LNCaP clone FGC (cell line): ENCODE measurements at regions not wholly inside any gene's neighbourhood (a gene's known extent, or its start where the extent isn't known, plus 50 kb on each side); places are given as distances from the start of the nearest gene placed in this dataset.
A peak's percentile ranks its signal among the peaks of the same experiment; 100 is the strongest.

Experiments
- DNase-seq: peaks from one replicate; pipeline ENCODE4 v3.0.0-alpha.2; 2011; ENCODE audit warnings: low read depth
- H3K4me3 ChIP-seq: 2 replicates; pipeline ENCODE4 v1.5.1; 2011; ENCODE audit warnings: mild to moderate bottlenecking, low read depth, low read length, control low read depth
- CTCF ChIP-seq: IDR thresholded peaks from 2 replicates; pipeline ENCODE4 v1.5.1; 2012; ENCODE audit warnings: mild to moderate bottlenecking; ENCODE audit not compliant: control insufficient read depth, insufficient read depth; ENCODE audit errors: extremely low read depth

GRCh38 chr1:30533141-30533540, 190.2 kb downstream of the MATN1 start:
- H3K4me3 ChIP-seq = no peak overlapping the region
- DNase-seq = no peak
- no peak for TF ChIP-seq CTCF

- no peak for DNase-seq
- TF ChIP-seq CTCF = no peak
Observed at GRCh38 chr1:30532621-30533020, 190.8 kb downstream of the MATN1 start.

GRCh38 chr1:30527511-30528140, 195.8 kb downstream of the MATN1 start:
- no peak for DNase-seq
- TF ChIP-seq CTCF = no peak
- no peak overlapping the region for H3K4me3 ChIP-seq

More at GRCh38 chr1:30532621-30533020, 190.8 kb downstream of the MATN1 start:
- no peak overlapping the region for H3K4me3 ChIP-seq

- no peak for TF ChIP-seq CTCF
- H3K4me3 ChIP-seq = no peak overlapping the region
- DNase-seq = no peak
Observed at GRCh38 chr1:30526652-30527345, 196.6 kb downstream of the MATN1 start.

- DNase-seq = peak; percentile 17
- no peak for TF ChIP-seq CTCF
- H3K4me3 ChIP-seq = no peak overlapping the region
Observed at GRCh38 chr1:30525971-30526651, 197.3 kb downstream of the MATN1 start.

GRCh38 chr1:30525631-30525970, 197.8 kb downstream of the MATN1 start:
- no peak overlapping the region for H3K4me3 ChIP-seq
- no peak for TF ChIP-seq CTCF
- DNase-seq = no peak
